GM12864 (cell line): ENCODE measurements at regions not wholly inside any gene's neighbourhood (a gene's known extent, or its start where the extent isn't known, plus 50 kb on each side); places are given as distances from the start of the nearest gene placed in this dataset.

Source experiments
- DNase-seq: peaks from one replicate; pipeline ENCODE4 v3.0.0-alpha.2; 2011; ENCODE audit warnings: low read depth
- H3K4me3 ChIP-seq: 2 replicates; pipeline ENCODE4 v1.5.1; 2011; ENCODE audit warnings: mild to moderate bottlenecking, low read depth, low read length, control low read depth
- TF ChIP-seq, protein P1 (sequence below): IDR thresholded peaks from 2 replicates; pipeline ENCODE4 v1.5.1; 2011; ENCODE audit warnings: low read depth, mild to moderate bottlenecking, moderate library complexity, low read length, control low read depth, inconsistent platforms; ENCODE audit errors: missing control alignments

DNA sequence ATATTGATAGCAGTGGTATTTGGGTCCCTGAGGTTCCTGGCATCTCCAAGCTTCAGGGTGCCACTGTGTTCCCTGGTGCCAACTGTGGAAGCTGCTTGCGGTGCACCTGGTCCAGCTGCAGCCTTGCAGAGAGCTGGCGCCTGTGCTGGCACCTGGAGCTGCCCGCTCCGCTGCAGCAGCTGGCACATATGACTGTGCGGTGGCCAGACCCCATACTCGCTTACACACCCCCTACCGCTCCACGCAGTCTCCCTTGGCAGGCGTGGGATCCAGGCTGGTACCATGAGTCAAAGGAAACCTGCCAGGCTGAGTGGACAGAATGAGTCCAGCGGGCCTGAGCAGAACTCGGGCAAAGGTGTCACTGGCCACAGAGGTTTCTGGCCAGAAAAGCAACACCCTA lies 89.9 kb upstream of the JAZF1 start:
- TF ChIP-seq, protein P1, sequence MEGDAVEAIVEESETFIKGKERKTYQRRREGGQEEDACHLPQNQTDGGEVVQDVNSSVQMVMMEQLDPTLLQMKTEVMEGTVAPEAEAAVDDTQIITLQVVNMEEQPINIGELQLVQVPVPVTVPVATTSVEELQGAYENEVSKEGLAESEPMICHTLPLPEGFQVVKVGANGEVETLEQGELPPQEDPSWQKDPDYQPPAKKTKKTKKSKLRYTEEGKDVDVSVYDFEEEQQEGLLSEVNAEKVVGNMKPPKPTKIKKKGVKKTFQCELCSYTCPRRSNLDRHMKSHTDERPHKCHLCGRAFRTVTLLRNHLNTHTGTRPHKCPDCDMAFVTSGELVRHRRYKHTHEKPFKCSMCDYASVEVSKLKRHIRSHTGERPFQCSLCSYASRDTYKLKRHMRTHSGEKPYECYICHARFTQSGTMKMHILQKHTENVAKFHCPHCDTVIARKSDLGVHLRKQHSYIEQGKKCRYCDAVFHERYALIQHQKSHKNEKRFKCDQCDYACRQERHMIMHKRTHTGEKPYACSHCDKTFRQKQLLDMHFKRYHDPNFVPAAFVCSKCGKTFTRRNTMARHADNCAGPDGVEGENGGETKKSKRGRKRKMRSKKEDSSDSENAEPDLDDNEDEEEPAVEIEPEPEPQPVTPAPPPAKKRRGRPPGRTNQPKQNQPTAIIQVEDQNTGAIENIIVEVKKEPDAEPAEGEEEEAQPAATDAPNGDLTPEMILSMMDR = no peak
- DNase-seq = no peak
- H3K4me3 ChIP-seq = no peak overlapping the region

DNA sequence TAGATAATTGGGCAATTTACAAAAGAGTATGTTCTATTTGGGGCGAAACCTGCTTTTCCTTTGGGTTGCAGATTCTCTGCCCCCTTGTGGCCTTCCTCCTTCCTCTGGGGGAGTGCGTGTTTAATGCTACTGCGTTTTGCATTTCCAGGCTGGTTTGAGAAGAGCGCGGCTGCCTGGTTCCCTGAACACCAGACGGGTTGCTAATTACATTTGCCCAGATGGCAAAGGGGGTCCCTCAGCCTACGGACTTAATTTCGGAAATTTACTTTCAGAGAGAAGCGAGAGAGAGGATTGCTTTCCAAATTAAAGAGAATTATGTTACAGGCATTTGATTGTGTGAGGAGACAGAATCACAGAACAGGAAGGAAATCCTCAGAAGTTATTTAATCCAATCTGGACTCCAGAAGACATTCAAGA lies 91.9 kb upstream of the JAZF1 start:
- no peak for DNase-seq
- H3K4me3 ChIP-seq = no peak overlapping the region
- TF ChIP-seq, protein P1 = peak; percentile 26

DNA sequence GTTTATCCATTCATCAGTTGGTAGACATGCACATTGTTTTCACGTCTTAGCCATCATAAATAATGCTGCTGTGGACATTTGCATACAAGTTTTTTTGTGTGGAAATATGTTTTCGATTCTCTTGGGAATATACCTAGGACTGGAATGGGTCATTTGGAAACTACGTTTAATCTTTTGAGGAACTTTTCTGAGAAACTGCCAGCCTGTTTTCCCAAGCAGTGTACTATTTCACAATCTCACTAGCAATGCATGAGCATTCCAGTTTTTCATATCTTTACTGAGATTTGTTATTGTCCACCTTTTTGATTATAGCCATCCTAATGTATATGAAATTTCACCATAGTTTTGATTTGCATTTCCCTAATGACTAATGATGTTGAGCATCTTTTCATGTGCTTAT lies 95.7 kb upstream of the JAZF1 start:
- TF ChIP-seq, protein P1 = no peak
- no peak for DNase-seq

DNA sequence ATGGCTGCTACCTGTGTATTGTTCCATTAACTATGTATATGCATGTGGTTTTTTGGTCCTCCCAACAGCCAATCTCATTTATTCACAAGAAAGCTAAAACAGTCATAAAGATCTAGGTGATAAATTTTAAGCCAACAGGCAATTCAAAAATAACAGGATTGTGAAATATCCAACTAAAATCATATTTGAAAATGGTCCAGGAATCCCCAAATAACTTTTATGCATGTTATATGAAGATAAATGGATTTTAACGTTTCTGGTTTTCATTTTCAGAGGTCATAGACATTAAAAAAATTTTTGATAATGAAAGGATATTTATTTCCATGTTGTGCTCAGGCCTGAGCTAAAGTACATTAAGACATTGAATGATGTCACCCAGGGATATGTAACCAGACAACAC lies 96.8 kb upstream of the JAZF1 start:
- no peak for DNase-seq
- H3K4me3 ChIP-seq = no peak overlapping the region
- TF ChIP-seq, protein P1 = no peak

More for the DNA sequence above, 95.7 kb upstream of the JAZF1 start:
- no peak overlapping the region for H3K4me3 ChIP-seq

DNA sequence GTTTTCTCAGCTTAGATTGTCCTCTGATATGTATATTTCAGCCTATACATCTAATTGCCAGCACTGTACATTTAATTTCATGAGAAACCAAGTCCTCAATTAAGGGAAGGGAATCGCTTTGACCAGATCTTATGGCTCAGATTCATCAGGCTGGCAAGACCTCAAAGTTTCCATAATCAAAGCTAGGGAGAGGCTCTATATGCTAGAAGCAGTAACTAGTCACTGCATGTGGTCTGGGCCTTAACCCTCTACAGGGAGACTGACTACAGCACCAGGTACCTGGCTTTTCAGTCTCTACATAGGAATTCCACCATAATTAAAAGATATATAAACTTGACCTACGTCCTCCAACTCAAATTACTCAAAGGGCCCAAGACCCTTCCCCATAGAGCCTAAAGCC lies 97.4 kb upstream of the JAZF1 start:
- TF ChIP-seq, protein P1 = no peak
- no peak overlapping the region for H3K4me3 ChIP-seq
- no peak for DNase-seq

DNA sequence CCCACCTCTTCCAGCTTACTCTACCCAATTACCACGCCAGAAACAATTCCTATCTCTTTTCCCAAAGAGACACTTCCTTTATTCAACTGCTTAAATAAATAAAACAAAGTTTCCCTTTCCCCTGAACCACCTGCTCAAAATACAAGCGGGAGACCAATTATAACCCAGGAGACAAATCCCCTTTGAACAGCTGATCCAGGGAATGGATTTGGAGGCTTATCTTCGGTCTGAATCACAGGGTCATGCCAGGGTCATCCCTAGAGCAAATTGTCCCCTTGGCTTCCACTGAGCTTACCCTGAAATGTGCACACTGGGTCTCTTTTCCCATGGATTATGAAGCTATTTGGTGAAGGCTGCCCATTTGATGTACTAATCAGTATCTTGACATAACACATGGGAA lies 99.9 kb upstream of the JAZF1 start:
- H3K4me3 ChIP-seq = no peak overlapping the region
- DNase-seq = no peak
- TF ChIP-seq, protein P1 = no peak

DNA sequence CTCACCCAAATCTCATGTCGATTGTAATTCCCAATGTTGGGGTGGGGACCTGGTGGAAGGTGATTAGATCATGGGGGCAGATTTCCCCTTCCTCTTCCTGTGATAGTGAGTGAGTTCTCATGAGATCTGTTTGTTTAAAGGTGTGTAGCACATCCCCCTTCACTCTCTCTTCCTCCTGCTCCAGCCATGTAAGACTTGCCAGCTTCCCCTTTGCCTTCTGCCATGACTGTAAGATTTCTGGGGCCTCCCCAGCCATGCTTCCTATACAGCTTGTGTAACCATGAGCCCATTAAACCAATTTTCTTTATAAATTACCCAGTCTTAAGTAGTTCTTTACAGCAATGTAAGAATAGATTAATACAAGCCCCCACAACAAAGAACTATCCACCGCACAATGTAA lies 109.9 kb upstream of the JAZF1 start:
- TF ChIP-seq, protein P1 = no peak
- no peak overlapping the region for H3K4me3 ChIP-seq
- DNase-seq = no peak
